SU-DHL-6 (cell line): ENCODE measurements at regions not wholly inside any gene's neighbourhood (a gene's known extent, or its start where the extent isn't known, plus 50 kb on each side); places are given as distances from the start of the nearest gene placed in this dataset.

ENCODE experiments used
- CTCF ChIP-seq: fragments of 200-600 bp; sonication (generic); IDR thresholded peaks from one replicate; pipeline ENCODE4 v1.5.1; 2017; ENCODE audit warnings: antibody characterized with exemption, mild to moderate bottlenecking, low read length, moderate library complexity; ENCODE audit not compliant: insufficient read depth, poor library complexity, severe bottlenecking
- EZH2phosphoT487 ChIP-seq: fragments of 200-600 bp; sonication (generic), shearing (Covaris generic); conservative IDR thresholded peaks from 2 replicates; pipeline ENCODE4 v1.6.1; 2018; ENCODE audit warnings: mild to moderate bottlenecking, antibody characterized with exemption, low read length, moderate library complexity, mixed read lengths

DNA sequence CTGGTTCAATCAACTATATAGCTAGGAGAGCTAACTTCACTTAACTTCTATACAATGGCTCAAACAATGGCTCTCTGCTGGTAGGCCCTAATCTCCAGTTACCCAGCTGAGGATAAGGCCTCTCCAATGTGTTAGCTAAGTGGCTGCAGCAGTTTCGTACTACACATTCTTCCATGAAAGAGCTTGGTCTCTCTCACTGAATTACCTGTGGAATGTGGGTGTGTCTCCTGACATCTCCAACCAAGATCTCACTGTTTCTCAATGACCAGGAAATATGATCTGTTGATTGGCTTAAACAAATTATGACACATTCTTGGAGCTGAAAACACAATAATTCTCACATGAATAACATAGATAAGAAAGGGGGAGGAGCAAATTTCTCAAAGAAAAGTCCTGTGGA, 169.8 kb upstream of the ROBO1 start:
- no peak for TF ChIP-seq CTCF
- no peak for TF ChIP-seq EZH2phosphoT487
